Endothelial cell of hepatic sinusoid (primary cell): ENCODE measurements at regions not wholly inside any gene's neighbourhood (a gene's known extent, or its start where the extent isn't known, plus 50 kb on each side); places are given as distances from the start of the nearest gene placed in this dataset.

ENCODE experiments used
- in situ Hi-C: cut with HindIII; loops from 2 replicates; pipeline ENCODE4 v1.10.0; 2017; ENCODE audit warnings: low sequenced_read_pairs

DNA sequence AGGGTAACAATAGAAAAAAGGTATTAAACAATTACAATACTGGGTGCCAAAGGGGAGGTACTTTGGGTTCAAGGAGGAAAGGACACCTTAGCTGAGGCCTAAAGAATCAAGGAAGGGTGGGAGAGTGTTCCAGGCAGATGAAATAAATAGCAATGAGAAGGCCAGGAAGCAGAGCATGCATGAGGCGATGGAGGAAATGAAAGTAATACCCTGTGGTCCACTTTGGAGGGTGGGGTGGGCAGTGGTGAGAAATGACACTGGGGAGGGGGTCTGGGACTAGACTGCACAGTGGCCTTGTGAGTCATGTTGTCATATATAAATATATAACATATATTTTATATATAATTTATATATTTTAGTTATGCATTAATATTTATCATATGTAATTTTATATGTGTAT lies 55.9 kb downstream of the BHLHE40 start:
- in situ Hi-C loops, result no loop called here

DNA sequence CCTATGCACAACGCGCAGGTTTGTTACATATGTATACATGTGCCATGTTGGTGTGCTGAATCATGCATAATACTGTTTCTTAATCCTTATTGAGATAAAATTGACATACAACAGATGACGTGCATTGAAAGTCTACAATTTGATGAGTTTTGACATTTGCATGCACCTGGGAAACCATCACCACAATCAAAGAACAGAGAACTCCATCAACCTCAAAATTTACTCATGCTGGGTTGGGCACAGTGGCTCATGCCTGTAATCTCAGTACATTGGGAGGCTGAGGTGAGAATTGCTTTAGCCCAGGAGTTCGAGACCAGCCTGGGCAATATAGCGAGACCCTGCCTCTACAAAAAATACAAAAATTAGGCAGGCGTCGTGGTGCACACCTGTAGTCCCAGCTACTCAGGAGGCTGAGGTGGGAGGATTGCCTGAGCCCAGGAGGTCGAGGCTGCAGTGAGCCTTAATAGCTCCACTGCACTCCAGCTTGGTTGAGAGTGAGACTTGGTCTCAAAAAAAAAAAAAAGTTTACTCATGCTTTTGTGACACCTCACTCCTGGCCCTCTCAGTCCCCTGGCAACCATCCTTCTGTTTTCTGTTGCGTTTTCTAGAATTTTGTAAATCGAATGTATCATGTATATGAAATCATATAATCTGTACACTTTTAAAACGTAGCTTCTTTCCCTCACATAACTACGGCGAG lies 56.6 kb downstream of the BHLHE40 start:
- in situ Hi-C loops, result no loop called here

DNA sequence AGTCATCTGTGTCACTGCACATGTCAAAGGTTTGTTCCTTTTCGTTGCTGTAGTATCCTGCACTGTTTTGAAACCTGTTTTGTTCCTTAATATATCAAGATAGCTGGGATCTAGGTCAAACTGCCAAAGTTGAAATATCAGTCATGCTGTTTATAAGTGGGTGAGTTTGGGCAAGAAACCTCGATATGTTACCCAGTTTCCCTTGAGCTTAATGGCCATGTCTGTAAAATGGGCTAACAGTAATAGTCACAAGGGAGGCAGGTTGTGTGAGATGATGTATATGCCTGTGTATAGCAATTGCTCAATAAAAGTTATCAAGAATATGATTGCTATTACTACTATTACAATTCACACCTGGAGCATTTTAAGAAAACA lies 57.1 kb downstream of the BHLHE40 start:
- in situ Hi-C loops, result no loop called here

- in situ Hi-C loops, result no loop called here
Observed at GRCh38 chr3:5036858-5037257, 57.6 kb downstream of the BHLHE40 start.

DNA sequence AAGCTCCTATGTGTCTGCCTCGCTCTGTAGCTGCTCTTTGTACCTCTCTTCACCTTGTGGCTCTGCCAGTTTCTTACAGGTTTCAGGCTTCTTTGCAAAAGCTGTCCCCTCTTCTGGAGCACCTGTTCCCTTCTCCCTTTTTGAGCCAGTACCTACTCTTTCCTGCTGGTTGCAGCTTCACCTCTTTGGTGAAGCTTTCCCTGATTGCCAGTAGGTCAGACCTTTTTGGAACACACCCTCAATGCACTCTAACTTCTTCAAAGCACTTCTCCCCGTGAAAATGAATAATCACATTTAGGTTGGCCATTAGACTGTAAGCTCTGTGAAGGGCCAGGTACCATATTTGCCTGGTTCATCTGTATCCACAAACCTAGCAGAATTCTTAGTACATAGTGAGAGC lies 60.3 kb downstream of the BHLHE40 start:
- in situ Hi-C loops, result no loop called here

- in situ Hi-C loops, result no loop called here
Observed at GRCh38 chr3:5041315-5041714, 62.1 kb downstream of the BHLHE40 start.

GRCh38 chr3:5045961-5046360 lies 66.7 kb downstream of the BHLHE40 start:
- in situ Hi-C loops, result no loop called here

DNA sequence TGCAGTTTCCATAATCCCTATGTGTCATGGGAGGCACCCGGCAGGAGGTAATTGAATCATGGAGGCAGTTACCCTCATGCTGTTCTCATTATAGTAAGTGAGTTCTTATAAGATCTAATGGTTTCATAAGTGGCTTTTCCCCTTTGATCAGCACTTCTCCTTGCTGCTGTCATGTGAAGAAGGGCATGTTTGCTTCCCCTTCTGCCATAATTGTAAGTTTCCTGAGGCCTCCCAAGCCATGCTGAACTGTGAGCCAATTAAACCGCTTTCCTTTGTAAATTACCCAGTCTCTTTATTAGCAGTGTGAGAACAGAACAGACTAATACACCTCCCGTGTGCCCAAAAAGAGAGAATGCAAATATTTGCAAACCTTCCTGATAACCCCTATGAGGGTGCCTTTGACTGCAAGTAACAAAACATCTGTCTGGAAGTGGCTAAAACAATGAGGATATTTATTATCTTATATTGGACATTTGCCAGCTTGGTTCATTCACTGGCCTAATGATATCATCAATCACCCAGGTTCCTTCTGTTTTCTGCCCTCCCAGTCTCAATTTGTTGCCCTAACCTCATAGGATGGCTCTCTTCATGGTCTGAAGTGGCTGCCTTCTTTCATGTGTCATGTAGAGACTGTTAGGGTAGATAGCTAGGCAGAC lies 68.7 kb downstream of the BHLHE40 start:
- in situ Hi-C loops, result no loop called here

GRCh38 chr3:5051772-5052171 lies 70.3 kb upstream of the ARL8B start:
- in situ Hi-C loops, result loop anchor here (10.0 kb wide), 1 partner anchor 67 kb away; no protein-coding TSS in a partner anchor

DNA sequence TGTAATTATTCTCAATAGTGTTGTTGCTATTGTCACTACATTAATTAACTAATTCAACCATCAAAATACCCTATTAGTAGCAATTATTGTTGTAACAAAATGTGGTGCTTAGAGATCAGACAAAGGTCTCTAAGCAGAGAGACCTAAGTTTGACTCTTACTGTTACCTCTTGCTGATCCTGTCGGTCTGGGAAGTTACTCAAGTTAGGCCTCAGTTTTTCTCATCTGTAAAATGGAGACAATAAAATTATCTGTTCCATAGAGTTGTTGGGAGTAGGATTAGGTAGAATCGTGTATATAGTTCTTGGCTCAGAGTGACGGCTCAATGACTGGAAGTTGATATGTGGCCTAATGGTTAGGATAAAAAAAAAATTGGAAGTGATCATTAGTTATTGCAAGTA lies 69.8 kb upstream of the ARL8B start:
- in situ Hi-C loops, result loop anchor here (10.0 kb wide), 1 partner anchor 67 kb away; no protein-coding TSS in a partner anchor

GRCh38 chr3:5053021-5053831 lies 68.9 kb upstream of the ARL8B start:
- in situ Hi-C loops, result loop anchor here (10.0 kb wide), 1 partner anchor 68 kb away; no protein-coding TSS in a partner anchor

- in situ Hi-C loops, result loop anchor here (10.0 kb wide), 1 partner anchor 69 kb away; no protein-coding TSS in a partner anchor
Observed at GRCh38 chr3:5054098-5054497, 68.0 kb upstream of the ARL8B start.

GRCh38 chr3:5054579-5054978 lies 67.5 kb upstream of the ARL8B start:
- in situ Hi-C loops, result loop anchor here (10.0 kb wide), 1 partner anchor 70 kb away; no protein-coding TSS in a partner anchor

DNA sequence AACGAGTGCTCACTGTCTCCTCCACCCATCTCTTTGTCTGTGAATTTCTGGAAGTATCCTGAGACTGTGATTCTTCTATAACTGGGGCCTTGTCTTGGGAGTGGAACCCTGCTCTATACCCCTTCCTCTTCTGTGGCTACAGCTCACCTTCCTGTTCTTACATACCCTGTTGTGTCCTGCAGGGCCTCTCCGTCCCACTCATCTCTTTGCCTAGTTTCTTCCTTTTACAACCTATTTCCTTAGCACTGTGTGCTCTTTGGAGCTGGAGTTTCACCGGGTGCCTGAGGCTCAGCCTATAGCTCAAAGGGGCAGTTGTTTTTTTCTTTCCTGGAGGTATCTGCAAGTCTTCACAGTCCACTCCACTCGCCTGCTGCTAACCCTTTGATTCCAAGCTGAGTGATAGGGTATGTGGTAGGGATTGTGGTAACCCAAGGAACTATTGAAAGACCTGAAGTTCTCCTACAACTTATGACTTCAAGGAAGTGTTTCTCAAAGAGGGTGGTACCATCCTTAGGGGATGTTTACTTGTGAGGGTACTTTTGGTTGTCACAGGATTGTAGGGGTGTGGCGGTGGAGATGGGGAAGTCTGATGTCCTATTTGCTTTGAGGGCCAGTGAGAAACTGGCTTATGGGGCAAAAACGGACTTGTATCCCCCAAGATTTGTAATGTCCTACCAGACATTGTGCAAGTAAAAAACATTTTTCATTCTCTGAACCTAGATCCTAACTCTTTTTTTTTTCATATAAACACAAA lies 66.6 kb upstream of the ARL8B start:
- in situ Hi-C loops, result loop anchor here (10.0 kb wide), 1 partner anchor 71 kb away; no protein-coding TSS in a partner anchor

DNA sequence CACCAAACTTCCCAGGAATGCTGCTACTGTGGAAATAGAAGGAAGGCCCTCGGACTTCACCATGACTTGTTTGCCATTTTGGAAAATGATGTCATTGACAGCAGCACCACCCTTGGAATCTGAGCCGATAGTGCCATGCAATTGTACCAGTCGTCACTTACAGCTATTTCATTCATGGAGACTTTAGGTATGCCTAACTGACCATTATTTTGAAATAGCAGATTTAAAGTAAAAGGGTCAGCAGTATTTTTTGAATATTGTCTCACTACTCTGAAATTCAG lies 66.0 kb upstream of the ARL8B start:
- in situ Hi-C loops, result loop anchor here (10.0 kb wide), 1 partner anchor 71 kb away; no protein-coding TSS in a partner anchor

DNA sequence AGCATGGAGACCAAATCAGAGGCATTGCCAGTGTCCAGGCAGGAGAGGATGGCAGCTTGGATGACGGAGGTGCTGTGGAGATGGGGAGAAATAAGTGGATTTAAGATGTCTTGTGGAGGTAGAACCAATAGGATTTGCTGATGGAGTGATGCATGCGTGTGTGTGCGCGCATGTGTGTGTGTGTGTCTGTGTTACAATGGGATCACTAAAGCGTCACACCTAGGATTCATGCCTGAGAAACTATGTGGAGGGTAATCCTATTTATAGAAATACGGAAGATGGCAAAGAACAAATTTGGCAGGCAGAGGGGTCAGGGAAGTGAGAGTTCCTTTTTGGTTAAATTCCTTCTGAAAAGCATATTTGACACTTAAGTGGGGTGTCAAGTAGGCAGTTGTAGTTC lies 64.8 kb upstream of the ARL8B start:
- in situ Hi-C loops, result loop anchor here (10.0 kb wide), 1 partner anchor 72 kb away; no protein-coding TSS in a partner anchor

- in situ Hi-C loops, result loop anchor here (10.0 kb wide), 1 partner anchor 73 kb away; no protein-coding TSS in a partner anchor
Observed at GRCh38 chr3:5057857-5058324, 64.2 kb upstream of the ARL8B start.

DNA sequence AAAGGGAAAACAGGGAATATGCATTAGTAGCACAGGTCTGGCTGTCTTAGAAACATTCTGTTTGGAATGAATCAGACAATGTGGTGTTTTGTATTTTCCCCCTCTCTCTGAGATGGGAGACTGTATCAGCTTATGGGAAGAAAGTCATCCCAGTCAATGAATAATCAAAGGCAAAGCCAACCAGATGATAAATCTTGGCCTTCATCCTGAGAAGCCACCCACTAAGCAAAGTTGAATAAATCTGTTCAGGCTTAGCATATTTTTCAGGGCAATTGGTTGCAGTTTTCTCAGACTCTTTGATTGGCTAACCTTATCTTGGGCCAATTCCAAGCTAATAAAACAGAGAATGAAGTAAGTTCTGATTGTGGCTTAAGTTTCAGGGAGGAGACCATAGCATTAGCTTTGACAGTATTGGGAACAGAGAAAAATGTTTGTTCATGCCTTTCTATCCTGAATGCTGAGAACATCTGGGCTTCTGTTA lies 63.6 kb upstream of the ARL8B start:
- in situ Hi-C loops, result loop anchor here (10.0 kb wide), 1 partner anchor 74 kb away; no protein-coding TSS in a partner anchor

- in situ Hi-C loops, result loop anchor here (10.0 kb wide), 1 partner anchor 75 kb away; no protein-coding TSS in a partner anchor
Observed at GRCh38 chr3:5059782-5060181, 62.3 kb upstream of the ARL8B start.

- in situ Hi-C loops, result no loop called here
Observed at GRCh38 chr3:5061218-5061569, 60.9 kb upstream of the ARL8B start.
